HG02610 (cell line): ENCODE measurements at regions not wholly inside any gene's neighbourhood (a gene's known extent, or its start where the extent isn't known, plus 50 kb on each side); places are given as distances from the start of the nearest gene placed in this dataset.

Source experiments
- ATAC-seq: cut with Tn5 transposase; IDR thresholded peaks from one replicate; pipeline ENCODE4 v1.9.1; 2021; ENCODE audit warnings: mild to moderate bottlenecking, moderate library complexity; ENCODE audit not compliant: unreplicated experiment

DNA sequence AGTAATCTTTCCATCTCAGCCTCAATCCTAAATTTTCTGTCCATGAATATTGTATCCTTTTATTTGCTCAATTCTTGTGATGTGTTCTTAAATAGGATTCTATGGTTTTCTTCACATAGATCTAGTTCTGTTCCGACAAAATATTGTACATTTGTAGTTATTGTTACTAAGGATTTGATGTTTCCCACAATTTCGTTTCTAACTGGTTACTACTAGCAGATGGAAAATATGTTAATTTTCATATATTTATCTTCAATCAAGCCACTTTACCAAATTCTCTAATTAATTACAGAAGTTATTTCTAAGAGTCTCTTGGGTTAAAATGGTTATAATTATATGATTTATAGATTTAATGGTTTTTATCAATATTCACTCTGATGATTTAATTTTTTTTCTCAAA lies 60.3 kb downstream of the SEC61B start:
- ATAC-seq = no peak

- no peak for ATAC-seq
Measured at GRCh38 chr9:99285965-99286364, 63.9 kb downstream of the SEC61B start.

DNA sequence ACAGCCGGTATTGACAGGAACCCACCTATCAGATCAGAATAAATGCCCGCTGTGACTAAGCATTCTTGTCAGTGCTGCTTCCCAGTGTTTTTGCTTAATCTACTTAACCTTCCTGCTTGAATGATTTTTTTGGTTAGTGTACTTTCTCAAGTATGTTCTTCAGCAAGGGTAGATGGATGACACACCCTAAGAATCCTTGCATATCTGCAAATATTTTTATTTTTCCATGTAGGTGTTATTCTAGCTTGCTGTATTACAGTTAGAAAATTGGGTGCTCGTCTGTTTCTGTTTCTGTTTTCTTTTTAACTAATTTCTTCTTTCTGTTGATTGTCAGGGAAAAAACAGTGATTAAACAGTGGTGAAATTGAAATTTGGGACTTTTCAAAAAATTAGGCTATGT lies 64.5 kb downstream of the SEC61B start:
- ATAC-seq = no peak

DNA sequence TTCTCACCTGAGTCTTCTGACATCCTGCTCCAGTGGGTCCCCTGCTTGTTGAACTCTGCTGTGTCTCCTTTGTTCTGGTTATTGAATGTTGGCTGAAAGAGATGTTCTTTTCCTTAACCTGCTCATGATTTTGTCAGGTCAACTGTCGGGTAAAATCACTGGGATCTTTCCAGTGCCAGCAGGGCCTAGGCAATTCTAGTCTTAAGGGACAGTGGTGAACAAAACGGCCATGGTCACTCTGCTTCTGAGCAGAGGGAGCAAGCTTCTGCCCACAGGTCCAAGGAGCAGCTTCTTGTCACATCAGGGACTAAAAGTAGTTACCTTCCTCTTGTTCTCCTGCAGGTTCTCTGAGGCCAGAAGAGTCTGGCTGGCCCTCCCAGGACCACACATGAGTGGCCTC lies 65.6 kb downstream of the SEC61B start:
- ATAC-seq = no peak

DNA sequence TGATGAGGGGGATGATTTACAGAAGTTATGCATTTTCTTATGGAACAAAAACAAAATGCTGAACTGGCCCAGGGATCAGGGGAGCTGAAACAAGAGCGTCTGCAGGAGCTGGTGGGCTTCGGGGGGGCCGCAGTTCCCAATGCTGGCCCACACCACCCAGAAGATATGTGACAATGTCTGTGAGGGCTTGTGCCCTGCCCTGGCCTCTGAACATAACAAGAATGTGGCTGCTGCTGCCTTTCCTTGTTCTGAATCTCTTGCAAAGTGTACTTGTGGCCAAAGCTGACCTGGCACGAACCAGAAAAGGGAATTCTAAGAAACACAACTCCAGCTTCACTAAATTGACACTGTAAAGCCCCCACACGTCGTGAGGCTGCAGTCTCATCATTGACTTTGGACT lies 66.7 kb downstream of the SEC61B start:
- no peak for ATAC-seq

DNA sequence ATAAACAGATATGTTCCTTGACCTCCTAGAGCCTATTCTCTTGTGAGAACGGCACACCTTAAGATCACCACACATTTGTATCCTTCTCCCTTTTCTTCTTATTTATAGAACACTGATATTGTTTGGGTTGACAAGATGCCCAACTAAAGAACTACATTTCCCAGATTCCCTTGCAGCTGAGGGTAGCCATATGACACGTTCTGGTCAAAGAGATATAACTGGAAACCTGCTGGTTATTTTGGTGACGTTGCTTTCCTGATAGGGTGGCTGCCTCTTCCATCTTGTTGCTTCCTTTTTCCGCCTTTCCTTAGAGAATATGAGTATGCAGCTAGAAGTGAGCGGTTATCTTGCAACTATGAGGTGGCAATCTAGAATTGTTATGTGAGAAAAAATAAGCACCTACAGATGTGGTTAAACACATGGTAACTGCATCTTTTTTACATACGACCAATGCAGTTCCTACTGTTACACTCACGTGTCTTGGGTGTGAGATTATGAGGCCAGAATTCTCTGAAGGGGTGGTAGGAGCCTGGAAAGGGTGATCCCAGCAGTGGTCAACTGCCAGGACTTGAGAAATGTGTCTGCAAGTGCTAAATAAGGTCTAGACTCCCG lies 72.9 kb downstream of the SEC61B start:
- no peak for ATAC-seq

GRCh38 chr9:99296291-99296951 lies 74.3 kb downstream of the SEC61B start:
- ATAC-seq = no peak

DNA sequence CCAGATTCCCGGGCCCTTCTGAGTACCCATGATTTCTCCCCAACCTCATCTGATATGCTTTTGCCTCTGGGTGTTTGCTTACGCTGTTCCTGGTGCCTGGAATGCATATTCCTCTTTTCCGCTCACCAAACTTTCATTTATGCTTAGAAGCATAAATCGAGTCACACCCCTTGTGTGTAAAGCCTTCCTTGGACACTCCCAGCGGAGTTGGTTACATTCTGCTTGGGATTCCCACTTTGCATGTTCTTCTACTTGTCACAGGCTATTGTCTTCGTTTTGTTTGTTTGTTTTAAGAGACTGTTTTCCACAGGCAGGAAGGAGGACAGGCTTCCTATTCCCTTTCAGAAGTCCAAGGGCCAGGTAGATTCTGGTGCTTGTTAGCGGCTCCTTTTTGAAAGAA lies 76.5 kb downstream of the SEC61B start:
- no peak for ATAC-seq

- no peak for ATAC-seq
Measured at GRCh38 chr9:99299211-99300102, 77.4 kb downstream of the SEC61B start.

DNA sequence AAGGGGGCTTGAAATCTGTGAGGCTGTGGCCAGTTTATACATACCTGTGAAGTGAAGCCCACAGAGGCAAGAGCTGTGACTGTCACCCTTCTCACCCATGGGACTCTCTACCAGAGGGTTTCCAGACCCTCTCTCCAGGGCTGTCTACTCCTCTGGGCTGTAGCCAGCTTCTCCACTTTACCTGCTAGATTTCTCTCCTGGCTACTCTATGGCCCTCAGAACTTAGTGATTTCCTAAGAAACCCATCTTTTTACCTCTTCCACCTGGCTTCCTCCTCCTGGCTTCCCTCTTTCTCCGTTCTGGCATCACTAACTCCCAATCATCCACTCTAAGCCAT lies 78.0 kb downstream of the SEC61B start:
- no peak for ATAC-seq

DNA sequence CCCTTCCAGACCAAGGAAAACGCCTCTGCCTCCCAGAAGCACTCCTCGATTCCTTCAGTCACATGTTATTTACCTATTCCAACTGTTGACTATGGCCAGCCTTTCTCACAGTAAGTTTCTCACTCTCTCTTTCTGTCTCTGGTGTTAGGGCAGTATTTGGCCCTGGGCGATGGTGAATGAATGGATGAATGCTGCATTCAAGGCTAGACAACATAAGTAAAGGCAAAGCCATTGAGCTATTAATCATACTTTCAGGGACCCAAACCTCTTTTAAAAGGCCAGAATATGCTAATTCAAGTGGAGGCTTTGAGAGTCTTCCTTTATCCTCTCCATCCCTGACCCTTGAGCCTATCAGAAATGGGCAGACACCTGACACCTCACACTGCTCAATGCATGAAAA lies 78.5 kb downstream of the SEC61B start:
- no peak for ATAC-seq

GRCh38 chr9:99303177-99303576 lies 81.1 kb downstream of the SEC61B start:
- ATAC-seq = no peak

DNA sequence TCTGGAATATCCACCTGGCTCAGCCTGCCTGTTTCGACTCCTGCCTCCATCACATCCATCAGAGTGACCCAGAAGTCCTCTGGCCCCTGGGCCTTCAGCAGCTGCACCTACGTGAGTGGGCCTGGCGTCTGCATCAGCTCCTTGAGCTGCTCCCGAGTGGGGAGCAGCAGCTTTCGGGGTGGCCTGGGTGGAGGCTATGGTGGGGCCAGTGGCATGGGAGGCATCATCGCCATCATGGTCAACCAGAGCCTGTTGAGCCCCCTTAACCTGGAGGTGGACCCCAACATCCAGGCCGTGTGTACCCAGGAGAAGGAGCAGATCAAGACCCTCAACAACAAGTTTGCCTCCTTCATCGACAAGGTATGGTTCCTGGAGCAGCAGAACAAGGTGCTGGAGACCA lies 83.0 kb downstream of the SEC61B start:
- ATAC-seq = no peak

DNA sequence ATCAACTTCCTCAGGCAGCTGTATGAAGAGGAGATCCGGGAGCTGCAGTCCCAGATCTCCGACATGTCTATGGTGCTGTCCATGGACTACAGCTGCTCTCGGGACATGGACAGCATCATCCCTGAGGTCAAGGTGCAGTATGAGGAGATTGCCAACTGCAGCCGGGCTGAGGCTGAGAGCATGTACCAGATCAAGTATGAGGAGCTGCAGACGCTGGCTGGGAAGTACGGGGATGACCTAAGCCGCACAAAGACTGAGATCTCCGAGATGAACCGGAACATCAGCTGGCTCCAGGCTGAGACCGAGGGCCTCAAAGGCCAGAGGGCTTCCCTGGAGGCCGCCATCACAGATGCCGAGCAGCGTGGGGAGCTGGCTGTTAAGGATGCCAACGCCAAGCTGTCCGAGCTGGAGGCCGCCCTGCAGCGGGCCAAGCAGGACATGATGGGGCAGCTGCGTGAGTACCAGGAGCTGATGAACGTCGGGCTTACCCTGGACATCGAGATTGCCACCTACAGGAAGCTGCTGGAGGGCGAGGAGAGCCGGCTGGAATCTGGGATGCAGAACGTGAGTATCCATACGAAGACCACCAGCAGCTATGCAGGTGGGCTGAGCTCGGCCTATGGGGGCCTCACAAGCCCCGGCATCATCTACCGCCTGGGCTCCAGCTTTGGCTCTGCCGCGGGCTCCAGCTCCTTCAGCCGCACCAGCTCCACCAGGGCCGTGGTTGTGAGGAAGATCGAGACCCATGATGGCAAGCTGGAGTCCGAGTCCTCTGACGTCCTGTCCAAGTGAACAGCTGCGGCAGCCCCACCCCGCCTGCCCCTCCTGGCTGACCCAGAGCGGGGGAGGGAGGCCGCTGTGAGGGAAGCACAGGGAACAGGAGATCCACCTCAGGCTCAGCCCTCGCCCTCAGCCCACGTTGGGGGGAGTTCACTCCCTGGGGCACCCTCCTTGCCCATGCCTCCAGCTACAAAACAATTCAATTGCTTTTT lies 84.0 kb downstream of the SEC61B start:
- ATAC-seq = no peak

- no peak for ATAC-seq
Measured at GRCh38 chr9:99307851-99308250, 85.8 kb downstream of the SEC61B start.

DNA sequence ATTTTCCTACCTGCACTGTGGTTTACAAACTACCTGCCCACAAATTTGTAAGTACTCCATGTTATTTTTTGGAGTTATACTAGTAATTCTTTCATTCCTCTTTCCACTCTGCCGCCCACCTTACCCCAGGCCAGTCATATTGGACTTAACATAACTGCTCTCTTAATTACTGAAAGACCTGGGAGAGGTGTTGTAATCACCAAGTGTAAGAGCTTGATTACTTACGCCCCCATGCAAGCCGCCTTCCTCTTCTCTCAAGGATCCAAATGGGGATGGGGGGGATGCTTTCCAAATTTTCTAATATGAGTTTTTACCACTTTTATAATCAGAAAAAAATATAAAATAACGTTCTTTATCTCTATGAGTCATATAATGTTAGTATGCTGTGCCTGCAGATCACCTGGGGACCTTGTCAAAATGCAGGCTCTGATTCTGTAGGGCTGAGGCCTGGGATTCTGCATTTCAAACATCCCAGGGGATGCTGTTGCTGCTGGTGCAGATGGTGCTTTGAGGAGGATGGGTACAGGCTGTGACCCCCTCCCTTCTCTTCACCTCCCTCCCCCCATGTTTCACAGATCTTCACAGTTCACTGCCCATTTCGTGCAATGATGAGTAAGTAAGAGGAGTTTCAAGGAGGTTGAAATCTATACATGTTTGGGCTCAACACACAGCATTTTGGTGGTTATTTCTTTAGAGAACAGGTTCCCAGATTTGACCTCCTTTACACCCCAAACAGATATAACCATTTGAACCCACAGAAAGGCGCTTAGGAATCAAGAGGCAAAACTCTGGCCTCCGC lies 87.3 kb downstream of the SEC61B start:
- no peak for ATAC-seq

DNA sequence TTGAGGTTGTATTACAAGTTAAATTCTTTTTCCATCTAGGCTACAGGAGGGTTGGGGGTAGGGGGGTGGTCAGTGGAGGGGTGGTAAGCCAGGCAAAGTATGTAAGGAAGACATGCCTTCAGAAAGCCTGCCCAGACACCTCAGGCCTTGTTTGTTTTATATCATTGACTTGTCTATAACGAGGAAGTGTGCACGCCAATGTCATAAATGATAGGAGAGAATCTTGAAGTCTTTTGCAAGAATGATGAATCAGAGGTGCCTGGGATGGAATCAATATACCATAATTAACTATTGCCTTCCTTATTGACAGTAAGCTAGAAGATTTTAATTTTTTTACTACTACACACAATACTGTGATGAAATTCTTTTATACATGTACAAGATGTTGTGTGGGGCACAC lies 90.7 kb downstream of the SEC61B start:
- no peak for ATAC-seq

GRCh38 chr9:99319048-99319447 lies 97.0 kb downstream of the SEC61B start:
- no peak for ATAC-seq

DNA sequence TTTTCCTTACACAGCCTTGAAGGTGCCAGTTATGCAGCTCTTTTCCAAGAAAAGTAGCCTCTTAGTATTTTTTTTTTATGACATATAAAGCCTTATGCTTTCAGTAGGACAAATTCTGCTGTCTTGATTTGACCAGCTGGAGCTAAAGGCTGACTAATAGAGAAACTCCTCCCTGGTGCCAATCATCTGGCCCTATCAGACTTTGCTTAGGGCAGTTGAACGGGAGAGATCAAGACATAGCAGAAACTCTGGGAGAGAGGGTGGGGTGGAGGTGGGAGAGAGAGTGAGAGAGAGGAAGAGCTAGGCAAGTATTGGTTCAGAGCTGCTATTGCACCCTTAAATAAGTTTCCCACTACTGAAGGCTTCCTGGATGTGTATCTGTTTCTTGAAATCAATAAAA lies 100.2 kb downstream of the SEC61B start:
- ATAC-seq = no peak
